AG09319 (cell line): ENCODE measurements at regions not wholly inside any gene's neighbourhood (a gene's known extent, or its start where the extent isn't known, plus 50 kb on each side); places are given as distances from the start of the nearest gene placed in this dataset.

Experiments used
- DNase-seq: peaks from one replicate; pipeline ENCODE4 v3.0.0-alpha.2; 2010; ENCODE audit warnings: low read depth; ENCODE audit errors: extremely low read depth
- TF ChIP-seq, protein P1 (sequence below): IDR thresholded peaks from 2 replicates; pipeline ENCODE4 v1.5.1; 2011; ENCODE audit warnings: low read depth, mild to moderate bottlenecking, inconsistent platforms, low read length, moderate library complexity

DNA sequence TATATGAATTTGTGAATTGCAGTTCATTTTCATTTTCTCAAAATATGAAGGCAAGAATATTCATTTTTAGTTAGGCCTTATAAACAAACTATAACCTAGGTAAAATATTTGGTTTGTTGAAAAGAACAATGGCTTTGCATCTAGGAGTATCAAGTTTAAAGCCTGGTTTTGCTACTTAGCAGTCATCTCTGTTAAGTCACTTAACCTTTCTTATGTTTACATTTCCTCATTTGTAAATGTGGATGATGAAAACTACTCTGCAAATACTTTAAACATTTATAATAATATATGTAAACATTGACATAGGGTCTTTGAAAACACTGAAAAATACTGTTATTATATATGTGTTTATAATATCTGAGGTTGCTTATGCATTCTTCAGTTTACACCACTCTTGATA is 135.5 kb downstream of the CENPW start:
- DNase-seq = no peak
- TF ChIP-seq, protein P1, sequence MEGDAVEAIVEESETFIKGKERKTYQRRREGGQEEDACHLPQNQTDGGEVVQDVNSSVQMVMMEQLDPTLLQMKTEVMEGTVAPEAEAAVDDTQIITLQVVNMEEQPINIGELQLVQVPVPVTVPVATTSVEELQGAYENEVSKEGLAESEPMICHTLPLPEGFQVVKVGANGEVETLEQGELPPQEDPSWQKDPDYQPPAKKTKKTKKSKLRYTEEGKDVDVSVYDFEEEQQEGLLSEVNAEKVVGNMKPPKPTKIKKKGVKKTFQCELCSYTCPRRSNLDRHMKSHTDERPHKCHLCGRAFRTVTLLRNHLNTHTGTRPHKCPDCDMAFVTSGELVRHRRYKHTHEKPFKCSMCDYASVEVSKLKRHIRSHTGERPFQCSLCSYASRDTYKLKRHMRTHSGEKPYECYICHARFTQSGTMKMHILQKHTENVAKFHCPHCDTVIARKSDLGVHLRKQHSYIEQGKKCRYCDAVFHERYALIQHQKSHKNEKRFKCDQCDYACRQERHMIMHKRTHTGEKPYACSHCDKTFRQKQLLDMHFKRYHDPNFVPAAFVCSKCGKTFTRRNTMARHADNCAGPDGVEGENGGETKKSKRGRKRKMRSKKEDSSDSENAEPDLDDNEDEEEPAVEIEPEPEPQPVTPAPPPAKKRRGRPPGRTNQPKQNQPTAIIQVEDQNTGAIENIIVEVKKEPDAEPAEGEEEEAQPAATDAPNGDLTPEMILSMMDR = no peak

DNA sequence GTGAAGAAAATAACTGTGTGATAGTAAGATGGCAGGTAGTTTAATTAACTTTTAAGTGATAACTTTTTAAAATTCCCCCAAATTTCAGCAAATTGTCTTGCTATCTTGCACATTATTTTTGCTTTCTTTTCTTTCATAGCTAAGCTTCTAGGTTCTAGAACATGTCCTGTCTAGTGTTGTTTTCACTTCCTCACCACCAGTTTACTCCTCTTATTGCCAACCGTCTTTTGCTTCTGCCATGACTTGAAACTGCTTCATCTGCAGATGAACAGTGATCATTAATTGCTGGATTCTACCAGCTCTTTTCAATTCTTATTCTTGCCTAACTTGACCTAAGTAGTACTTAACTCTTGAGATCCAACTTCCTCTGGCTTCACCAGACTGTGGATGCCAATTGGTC is 137.8 kb downstream of the CENPW start:
- TF ChIP-seq, protein P1 = no peak
- DNase-seq = no peak

DNA sequence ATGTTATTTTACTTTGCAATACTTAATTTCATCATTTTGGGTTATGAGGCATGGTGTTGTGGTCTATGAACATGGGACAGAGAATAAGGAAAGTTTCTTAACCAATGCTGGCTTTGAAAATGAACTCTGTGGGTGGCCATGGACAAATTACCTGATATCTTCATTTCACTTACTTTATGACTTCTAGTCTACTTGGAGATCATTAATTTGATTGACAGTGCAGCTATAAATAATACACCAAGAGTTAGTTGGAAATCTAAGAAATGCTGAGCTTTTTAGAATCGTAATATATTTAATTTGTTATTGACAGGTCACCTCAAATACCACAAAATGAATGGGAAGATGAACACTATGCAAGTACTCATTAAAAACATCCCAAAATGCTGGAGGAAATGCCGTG is 140.4 kb downstream of the CENPW start:
- TF ChIP-seq, protein P1 = no peak
- DNase-seq = no peak

DNA sequence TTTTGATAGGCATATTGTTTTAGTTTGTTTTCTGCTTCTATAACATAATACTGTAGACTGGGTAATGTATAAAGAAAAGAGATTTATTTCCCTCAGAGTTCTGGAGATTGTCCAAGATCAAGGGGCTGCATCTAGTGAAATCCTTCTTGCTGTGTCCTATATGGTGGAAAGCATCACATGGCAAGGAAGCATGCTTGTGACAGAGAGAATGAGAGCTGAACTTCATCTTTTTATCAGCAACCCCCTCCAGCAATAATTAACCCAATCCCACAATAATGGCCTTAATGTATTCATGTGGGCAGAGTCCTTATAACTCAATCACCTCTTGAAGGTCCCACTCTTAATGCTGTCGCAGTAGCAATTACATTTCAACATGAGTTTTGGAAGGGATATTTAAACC is 141.4 kb downstream of the CENPW start:
- TF ChIP-seq, protein P1 = no peak
- no peak for DNase-seq

DNA sequence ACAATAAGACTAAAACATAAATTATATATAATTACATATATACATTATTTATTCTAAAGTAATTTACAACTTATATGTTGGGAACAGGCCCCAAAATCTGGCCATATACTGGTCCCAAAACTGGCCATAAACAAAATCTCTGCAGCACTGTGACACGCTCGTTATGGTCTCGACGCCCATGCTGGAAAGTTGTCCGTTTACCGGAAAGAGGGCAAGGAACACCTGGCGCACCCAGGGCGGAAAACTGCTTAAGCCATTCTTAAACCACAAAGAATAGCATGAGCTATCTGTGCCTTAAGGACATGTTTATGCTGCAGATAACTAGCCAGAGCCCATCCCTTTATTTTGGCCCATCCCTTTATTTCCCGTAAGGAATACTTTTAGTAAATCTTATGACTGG is 164.9 kb downstream of the CENPW start:
- no peak for DNase-seq
- TF ChIP-seq, protein P1 = no peak

DNA sequence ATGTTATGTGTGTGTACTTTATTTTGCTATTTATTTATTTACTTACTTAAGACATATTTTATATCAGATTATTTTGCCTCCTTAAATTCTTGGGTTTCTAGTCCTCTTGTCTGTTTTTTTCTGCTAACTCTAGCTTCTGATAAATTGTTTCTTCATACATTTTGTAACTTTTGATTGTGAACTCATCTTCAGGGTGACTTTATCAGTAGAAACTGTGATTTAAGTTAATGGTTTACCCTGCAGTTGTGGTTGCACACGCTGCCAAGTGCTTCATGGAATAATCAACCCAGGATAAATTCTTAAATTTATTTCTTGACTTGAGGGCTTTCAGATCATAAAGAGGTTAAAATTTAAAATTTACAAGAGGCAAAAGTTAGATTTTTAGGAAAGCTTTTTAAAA is 173.3 kb downstream of the CENPW start:
- DNase-seq = no peak
- TF ChIP-seq, protein P1 = no peak

DNA sequence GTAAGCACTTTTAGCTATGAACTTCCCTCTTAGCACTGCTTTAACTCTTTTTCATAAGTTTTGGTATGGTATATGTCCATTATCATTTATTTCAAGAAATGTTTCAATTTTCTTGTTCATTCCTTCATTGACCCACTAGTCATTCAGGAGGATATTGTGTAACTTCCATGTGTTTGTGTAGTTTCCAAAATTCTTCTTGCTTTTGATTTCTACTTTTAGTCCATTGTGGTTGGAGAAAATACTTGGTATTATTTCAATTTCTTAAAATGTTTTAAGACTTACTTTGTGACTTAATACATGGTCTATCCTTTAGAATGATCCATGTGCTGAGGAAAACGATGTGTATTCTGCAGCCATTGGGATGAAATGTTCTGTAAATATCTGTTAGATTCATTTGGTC is 176.5 kb downstream of the CENPW start:
- DNase-seq = no peak
- TF ChIP-seq, protein P1 = no peak
